ENCODE measurements at regions not wholly inside any gene's neighbourhood (a gene's known extent, or its start where the extent isn't known, plus 50 kb on each side); places are given as distances from the start of the nearest gene placed in this dataset.

DNA sequence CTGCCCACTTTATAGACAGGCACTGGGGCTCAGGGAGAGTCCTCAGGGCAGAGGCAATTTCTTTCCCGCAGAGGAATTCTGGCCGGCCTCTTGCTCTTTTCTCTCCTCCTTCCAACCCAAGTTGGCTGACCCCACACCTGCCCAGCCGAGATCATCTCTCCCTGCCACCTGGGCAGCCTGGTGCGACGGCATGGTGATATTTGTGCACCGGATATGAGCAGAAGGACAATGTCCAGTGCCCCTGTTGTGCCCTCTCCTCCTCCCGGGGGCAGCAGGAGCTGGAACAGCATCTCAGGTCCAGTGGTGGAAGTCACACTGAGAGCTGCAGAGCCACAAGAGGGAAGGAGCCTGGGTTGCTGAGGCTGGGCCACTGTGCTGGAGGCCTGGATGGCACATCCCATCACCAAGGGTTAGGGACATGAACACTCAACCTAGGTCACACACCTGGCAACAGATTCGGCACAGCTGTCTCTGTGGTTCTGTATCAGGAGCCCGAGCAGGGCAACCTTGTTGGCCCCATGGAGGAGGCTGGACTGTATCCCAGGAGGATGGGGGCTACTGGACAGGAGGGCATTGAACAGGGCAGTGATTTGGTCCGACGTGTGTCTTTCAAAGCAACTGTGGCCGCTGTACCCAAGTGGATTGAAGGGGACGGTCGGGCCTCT is 57.7 kb upstream of the DIO3 start:
- TF ChIP-seq, protein P1, sequence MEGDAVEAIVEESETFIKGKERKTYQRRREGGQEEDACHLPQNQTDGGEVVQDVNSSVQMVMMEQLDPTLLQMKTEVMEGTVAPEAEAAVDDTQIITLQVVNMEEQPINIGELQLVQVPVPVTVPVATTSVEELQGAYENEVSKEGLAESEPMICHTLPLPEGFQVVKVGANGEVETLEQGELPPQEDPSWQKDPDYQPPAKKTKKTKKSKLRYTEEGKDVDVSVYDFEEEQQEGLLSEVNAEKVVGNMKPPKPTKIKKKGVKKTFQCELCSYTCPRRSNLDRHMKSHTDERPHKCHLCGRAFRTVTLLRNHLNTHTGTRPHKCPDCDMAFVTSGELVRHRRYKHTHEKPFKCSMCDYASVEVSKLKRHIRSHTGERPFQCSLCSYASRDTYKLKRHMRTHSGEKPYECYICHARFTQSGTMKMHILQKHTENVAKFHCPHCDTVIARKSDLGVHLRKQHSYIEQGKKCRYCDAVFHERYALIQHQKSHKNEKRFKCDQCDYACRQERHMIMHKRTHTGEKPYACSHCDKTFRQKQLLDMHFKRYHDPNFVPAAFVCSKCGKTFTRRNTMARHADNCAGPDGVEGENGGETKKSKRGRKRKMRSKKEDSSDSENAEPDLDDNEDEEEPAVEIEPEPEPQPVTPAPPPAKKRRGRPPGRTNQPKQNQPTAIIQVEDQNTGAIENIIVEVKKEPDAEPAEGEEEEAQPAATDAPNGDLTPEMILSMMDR (conservative IDR thresholded peaks at IDR 0.05; ENCODE audit: low read depth, low read length): no peak
- no peak for DNase-seq (ENCODE audit: low read depth)
- no peak overlapping the region for H3K4me3 ChIP-seq (ENCODE audit: low read depth, low read length)

DNA sequence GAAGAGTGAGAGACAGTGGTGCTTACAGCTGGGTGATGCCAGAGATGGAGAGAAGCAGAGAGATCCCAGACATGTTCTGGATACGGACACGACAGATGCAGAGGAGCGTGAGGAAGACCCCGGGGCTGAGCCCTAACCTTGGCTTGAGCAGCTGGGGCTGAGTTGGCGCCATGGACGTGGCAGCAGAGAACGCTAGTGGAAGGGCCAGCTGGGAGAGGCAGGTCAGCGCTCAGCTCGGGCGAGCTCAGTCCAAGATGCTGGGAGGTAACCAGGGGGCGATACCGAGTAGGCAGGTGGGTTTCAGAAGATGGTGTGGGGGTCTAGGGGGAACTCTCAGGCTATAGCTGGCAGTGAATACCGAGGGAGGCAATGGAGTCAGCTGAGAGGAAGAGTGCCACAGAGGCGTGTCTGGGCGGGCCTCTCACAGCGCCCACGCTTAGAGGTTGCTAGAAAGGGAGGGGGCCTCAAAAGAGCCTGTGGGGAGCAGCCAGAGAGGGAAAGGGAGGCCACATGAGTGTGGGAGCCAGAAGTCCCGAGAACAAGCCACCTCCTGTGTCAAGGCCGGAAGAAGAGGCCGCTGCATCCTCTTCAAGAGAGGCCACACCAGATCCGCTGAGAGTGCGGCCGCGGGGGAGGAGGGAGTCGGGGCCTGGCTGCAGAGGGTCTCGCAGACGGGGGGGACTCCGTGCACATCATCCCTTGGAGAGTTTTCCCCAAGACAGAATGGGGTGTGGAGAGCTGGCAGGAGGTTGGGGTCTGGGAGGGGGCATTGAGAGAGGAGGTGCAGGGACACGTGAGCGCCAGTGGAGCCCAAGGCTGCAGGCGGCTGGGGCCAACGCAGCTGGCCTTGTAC is 57.0 kb upstream of the DIO3 start:
- TF ChIP-seq, protein P1 (conservative IDR thresholded peaks at IDR 0.05; ENCODE audit: low read depth, low read length): no peak
- no peak overlapping the region for H3K4me3 ChIP-seq (ENCODE audit: low read depth, low read length)
- no peak for DNase-seq (ENCODE audit: low read depth)

DNA sequence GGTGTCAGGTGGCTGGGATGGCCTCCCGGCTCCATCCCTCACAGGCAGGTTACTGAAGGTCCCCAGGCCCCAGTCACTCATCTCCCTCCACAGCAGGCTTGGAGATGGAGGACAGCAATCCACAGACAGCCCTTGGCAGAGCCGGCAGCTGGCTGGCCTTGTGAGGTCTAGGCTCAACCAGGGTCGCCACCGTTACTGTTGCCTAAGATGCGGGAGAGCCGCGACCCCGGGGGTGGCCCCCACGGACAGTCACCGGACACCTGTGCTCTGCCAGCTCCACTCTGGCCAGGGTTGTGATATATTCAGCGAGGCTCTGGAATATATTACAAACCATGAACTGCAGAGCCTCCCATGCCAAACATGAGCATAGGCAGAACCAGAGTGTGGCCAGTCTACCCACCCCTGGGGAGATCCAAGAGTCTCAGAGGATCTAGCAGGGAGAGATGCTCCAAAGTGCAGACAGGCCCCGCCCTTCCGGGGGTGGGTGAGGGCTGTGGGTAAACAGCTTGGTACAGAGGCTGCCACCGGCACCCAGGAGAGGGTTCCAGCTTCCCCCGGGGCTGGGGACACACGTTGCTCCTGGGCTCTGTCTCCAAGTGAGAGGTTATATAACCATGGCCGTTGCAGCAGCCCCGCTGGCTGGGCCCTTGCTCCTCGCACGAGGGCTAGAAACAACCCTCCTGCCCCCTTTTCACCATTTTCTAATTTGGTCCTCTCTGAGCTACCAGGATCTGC is 55.9 kb upstream of the DIO3 start:
- H3K4me3 ChIP-seq (ENCODE audit: low read depth, low read length): no peak overlapping the region
- DNase-seq (ENCODE audit: low read depth): no peak
- TF ChIP-seq, protein P1 (conservative IDR thresholded peaks at IDR 0.05; ENCODE audit: low read depth, low read length): no peak

DNA sequence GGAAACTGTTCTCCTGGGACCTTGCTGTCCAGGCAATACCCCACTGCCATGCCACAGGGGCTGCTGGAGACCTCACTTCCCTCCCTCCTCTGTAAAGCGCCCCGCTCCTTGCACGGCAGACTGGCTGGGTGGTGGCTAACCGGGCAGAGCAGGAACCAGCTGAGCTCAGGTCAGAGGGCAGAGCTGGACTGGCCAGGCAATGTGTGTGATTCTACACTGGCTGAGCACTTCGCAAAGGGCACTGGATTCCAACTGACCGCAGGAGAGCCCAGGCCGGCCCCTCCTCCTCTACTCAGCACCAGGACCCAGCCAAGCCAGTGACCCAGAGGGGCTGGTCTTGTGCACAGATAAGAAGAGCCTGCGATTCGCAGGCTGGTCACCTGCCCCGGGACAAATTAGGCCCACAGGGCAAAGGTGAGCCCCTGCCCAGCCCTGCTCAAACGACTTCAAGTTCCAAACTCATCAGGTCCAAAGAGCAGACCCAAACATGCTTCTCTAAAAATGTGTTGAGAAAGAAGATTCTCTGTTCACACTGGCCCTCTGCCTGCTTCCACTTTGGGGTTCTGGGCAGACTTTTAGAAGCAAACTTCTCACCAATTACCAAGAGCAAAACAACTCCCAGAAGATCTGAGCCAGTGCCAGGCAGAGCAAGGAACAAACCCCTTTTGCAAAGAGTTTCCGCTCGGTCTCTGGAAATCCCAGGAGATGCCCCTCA is 54.9 kb upstream of the DIO3 start:
- DNase-seq (ENCODE audit: low read depth): no peak
- H3K4me3 ChIP-seq (ENCODE audit: low read depth, low read length): no peak overlapping the region
- TF ChIP-seq, protein P1 (conservative IDR thresholded peaks at IDR 0.05; ENCODE audit: low read depth, low read length): no peak

DNA sequence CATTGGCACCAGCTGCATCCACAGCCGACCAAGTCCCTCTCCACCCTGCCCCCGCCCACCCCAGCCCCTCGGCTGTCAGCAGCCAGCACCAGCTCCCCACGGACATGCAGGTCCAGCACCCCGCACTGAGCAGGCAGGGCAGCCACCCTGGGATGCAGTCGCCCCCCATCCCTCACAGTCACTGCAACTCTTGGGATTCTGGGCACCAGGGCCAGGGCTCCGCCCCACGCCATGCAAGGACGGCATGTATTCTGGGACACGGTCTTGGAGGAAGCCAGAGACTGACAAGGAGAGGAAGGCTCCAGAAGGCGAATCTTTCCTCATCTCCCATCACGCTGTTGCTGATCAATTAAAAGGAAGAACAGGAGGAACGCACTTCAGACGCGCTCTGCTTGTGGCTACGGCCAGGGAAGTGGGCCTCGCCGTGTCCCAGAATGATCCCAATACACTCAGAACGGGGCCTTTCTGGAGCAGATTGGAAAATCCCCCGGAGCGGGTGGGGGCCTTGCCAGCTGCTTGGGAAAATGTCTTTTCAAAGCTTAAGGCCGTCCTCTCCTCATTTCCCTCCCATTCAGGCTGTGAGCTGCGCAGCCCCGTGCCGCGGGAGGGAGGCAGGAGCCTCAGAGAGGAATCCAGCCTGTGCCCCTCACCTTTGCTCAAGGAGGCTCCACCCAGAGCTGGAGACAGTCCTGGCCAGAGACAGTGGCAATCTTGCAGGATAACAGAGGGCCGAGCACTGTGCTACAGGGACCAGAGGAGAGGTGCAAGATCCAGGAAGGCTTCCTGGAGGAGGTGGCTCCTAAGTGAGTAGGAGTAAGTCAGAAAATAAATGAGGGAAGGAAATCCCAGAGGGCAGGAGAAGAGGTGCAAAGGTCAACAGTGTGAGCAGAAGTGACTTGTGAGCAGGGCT is 54.1 kb upstream of the DIO3 start:
- H3K4me3 ChIP-seq (ENCODE audit: low read depth, low read length): no peak overlapping the region
- DNase-seq (ENCODE audit: low read depth): no peak
- TF ChIP-seq, protein P1 (conservative IDR thresholded peaks at IDR 0.05; ENCODE audit: low read depth, low read length): no peak

DNA sequence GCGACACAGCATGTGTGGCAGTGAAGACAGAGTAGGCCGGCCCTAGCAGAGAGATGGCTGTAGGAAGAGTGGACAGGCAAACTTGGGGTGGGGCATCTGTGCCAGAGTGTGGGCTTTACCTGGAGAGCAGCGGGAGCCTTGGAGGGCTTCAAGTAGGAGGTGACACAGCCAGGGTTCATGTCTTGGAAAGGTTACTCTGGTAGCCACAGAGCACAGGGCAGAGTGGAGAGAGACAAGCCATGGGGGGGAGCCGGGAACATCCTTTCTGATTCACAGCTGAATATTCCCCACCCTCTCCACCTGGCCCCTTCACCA is 53.5 kb upstream of the DIO3 start:
- no peak for DNase-seq (ENCODE audit: low read depth)
- H3K4me3 ChIP-seq (ENCODE audit: low read depth, low read length): no peak overlapping the region
- TF ChIP-seq, protein P1 (conservative IDR thresholded peaks at IDR 0.05; ENCODE audit: low read depth, low read length): no peak

Measured in choroid plexus epithelial cell (primary cell).